SIG-M5 treated with dmso at 0.1 percent for 504 hours (cell line): ENCODE measurements at regions not wholly inside any gene's neighbourhood (a gene's known extent, or its start where the extent isn't known, plus 50 kb on each side); places are given as distances from the start of the nearest gene placed in this dataset.
"Not testable (repeated sequence)": the region's sequence is repeated elsewhere in the genome, so short reads cannot be mapped to it uniquely, and the experiment has no call there.

Source experiments
- DNase-seq: peaks from one replicate; lab custom pipeline; 2025; ENCODE audit not compliant: unreplicated experiment; lab: John Stamatoyannopoulos, UW

DNA sequence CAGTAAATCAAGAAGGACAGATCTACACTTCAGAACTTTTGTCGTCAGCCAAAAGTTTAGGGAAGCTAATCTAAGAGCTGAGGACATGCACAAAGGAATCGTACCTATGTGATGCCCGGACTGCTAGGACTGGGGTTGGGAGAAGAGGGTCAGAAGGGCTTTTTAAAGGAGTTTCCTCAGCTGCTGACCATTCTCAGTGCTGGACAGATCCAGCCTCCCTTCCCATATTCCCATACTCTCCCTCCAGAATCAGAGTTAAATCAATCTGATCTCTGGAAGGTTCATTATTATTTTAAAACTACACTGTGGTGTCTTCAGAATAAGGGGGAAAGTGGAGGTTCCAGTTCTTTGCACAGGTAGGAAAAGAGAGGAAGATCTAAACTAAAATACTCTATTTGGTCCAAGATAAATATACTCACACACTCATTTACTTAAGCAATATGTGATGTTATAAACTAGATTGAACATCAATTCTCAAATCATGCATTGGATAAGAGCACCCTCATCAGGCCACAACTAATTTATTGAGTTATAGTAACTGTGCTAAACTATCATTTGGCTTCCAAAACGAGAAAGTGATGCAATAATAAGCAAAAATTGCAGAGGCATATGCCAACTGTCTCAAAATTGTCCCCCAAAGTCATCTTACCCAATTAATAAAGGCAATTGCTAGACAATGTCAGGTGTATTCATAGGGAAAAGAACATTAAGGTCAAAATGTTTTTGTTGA, 124.7 kb downstream of the HNRNPD start:
- no peak for DNase-seq

DNA sequence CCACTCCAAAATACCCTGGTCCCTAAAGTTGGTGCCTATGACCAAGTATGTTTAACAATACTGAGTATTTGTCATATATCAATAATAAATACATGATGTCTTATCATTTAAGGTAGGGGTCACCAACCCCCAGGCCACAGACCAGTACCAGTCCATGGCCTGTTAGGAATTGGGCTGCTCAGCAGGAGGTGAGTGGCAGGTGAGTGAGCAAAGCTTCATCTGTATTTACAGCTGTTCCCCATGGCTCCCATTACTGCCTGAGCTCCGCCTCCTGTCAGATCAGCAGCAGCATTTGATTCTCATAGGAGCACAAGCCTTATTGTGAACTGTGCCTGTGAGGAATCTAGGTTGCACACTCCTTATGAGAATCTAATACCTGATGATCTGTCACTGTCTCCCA, 126.2 kb downstream of the HNRNPD start:
- DNase-seq, result no peak

DNA sequence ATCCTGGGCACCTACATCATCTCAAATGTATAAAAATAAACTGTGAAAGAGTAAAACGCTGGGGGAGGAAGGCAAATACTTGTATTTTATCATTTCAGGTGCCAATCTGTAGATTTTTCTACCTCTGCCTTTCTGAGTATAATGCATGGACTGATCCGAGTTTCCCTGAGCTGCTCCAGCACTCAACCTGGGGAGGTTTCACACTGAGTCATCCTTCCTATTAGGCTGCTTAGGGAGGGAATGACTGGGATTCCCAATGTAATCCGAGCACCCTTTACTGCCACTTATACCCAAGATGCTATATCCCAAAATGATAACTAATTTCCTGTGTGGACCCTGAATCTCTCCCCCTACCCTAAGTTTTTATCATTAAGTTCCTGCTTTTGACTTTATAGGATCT, 126.6 kb downstream of the HNRNPD start:
- DNase-seq, result no peak

DNA sequence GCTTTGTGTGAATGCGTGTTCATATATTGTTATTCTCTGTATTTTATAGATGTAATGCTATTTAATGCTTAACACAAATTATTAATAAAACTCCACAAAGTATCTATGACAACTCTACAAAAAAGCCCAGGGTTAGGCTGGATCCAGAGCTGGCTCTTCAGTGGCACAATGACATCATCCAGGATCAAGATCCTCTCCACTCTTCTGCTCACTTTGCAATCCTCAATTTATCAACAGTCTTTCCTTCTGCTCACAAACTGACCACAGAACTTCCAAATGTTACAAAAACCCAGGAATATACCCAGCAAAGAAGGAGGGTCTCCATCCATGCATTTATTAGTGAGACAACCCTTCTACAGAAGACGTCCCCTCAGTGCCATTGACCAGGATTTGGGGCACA, 132.3 kb downstream of the HNRNPD start:
- no peak for DNase-seq

DNA sequence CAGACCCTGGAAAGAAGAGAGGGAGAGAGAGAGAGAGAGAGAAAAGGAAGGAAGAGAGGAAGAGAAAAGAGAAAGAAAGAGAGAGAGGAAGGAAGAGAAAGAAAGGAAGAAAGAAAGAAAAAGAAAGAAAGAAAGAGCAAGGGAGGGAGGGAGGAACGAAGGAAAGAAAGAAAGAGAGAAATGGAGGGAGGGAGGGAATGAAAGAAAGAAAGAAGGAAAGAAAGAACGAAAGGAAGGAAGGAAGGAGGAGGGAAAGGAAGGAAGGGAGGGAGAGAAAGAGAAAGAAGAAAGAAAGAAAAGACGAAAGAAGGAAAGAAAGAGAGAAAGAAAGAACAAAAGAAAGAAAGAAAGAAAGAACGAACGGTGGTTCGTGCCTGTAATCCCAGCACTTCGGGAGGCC, 133.4 kb downstream of the HNRNPD start:
- DNase-seq, result no peak

DNA sequence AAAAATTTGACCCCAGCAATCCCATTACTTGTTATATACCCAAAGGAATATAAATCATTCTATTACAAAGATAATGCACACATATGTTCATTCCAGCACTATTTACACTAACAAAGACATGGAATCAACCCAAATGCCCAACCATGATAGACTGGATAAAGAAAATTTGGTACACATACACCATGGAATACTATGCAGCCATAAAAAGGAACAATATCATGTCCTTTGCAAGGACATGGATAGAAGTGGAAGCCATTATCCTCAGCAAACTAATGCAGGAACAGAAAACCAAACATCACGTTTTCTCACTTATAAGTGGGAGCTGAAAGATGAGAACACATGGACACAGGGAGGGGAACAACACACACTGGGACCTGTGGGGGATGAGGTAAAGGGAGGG, 136.6 kb downstream of the HNRNPD start:
- DNase-seq, result not testable (repeated sequence)

DNA sequence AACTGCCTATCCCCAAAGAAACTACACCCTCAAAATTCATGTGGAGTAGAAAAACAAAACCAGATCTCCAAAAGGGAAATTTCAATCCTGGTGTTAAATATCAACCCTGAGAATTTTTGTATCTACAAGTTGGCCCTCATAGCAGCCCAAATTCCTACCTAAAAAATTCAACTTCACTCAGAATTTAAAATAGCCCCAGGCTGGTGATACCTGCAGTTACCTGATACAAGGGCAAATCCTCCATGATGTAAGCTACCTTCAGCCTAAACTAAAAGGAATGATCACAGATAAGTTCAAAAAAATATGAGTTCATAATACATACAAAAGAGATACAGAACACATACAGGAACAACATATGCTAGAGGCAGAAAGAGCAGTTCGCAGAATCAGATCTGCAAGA, 138.4 kb downstream of the HNRNPD start:
- DNase-seq, result no peak

DNA sequence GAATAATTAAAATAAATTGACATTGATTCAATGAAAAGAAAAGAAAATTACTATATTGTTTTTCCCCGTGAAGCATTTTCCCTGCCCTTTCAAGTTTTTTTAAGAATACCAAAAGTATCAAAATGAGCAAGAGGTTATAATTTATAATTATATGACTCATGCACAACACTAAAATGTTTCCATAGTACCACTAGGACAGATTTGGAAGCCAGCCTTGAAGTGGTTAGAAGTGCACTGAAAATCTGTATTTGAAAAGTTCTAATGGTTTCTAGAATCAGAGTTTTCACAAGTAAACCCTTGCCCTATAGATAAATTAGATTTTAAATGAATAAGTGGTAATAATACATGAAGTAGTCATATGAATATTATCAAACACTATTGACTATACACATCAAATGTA, 140.9 kb downstream of the HNRNPD start:
- no peak for DNase-seq

DNA sequence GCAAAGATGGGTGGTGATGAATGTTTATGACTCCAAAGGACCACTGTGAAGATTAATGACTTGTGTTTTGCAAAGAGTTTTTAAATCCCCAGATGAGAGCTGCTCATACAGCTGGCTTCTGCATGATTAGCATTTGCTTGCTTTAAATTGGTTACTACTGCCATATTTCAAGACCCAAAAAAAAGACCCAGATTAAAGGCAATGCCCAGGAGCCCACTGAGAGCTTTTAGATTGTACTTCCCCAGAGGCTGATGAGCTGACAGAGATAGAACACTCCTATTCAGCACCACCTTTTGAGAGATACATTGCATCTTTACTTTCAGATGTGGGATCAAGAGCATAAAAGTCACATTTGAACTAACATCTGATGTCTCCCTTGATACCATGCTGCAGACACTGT, 142.0 kb downstream of the HNRNPD start:
- DNase-seq, result no peak

DNA sequence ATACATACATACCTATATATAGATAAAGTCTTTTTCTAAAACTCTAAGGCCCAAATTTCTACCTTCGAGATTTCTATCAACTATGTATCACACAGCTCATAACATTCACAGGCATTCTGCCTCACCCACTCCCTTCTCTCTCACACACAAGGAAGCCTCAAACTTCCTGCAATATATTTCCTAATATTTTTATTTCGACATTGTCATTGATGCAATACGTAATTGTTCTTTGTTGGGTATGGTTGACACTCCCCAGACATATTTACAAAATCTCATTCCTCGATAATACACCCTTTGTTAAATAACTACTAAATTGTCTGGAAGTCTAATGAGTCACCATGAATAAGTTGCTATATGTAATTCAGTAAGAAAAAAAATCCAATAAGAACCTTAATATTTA, 143.5 kb downstream of the HNRNPD start:
- DNase-seq, result no peak

DNA sequence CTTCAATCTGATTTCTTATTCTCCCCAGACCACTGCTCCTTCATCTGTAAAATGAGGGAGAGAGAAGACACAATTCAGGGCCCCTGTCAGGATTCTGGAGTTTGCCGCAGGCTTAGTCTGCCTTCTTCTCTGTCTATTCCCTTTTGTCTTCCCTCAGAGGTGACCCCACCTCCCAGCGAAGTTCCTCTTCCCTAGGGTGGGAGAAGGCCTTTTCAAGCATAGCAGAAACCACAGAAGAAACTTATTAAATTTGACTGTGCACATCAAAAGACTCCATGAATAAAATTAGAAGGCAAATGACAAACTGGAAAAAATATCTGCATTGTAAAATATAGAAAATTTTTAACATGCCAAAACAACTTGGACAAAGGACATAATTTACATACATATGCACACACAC, 148.8 kb downstream of the HNRNPD start:
- DNase-seq, result no peak

DNA sequence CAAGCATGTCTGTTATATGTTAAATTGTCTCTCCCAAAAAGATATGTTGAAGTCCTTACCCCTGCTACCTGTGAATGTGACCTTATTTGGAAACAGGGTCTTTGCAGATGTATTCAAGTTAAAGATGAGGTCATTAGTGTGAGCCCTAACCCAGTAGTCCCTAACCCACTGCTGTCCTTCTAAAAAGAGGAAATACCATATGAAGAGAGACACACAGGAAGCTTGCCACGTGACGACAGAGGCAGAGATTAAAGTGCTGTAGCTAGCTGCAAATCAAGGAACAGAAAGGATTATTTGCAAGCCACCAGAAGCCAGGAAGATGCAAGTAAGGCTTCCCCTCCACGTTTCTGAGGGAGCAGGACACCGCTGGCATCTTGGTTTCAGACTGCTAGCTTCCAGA, 150.1 kb downstream of the HNRNPD start:
- peak; percentile 75 for DNase-seq

DNA sequence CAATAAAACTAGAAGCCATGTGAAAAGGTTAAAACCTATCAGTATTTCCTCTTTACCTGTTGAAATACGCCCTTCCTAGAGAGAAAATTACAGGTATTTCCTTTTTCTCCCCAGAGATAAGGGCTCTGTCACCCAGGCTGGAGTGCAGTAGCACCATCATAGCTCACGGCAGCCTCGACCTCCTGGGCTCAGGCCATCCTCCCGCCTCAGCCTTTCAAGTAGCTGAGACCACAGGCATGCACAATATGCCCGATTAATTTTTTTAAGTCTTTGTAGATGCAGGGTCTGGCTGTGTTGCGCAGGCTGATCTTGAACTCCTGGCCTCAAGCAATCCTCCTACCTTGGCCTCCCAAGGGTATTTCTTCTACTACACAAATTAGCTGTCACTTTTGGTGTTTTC, 154.4 kb downstream of the HNRNPD start:
- DNase-seq, result no peak

DNA sequence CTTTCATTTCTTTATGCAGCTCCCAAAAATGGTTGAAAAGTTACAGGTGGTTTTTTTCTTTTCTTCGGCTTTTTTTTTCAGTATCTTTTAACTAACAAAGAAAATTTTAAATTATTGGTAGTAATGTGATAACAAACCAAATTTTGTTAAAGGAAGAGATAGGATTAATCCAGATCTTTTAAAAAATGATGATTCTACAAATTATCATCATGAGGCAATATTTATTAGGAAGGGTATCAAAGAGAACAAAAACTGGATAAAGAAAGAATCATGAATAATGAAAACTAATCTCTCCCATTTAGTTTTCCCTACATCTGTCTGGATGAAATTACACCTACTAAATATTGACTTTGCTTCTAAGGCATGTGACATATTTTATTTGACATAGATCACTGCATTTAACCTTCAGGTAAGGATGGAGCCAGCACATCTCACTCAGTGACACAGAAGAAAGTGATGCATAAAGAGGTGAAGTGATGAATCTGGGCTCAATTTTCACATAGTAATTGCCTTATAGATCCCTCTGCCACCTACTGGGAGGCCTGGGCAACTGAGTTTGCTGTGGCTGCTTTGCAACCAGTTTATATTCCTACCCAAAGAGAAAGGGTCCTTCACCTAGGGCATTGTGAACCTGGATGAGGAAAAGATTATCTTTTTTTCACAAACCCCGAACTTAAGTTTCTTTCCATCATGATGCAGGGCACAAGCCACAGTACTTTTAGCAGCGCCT, 155.6 kb downstream of the HNRNPD start:
- DNase-seq, result peak; percentile 1

DNA sequence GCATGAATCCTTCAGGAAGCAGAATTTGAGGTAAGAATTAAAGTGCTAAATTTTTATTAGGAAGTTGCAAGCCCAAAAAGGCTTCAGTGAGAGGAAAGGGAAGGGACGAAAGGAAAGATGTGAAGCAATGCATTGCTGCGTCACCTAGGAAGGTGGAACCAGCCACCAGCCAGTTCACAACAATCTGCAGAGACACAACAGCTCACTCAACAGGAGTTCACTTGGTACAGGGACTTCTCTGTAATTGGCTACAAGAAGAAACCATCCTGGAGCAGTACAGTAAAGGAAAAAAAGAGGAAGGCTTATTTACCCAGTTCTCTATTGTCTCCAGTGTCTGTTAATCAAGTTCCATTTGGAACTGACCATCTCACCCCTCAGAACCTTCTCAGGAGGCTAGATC, 157.6 kb downstream of the HNRNPD start:
- DNase-seq, result no peak

DNA sequence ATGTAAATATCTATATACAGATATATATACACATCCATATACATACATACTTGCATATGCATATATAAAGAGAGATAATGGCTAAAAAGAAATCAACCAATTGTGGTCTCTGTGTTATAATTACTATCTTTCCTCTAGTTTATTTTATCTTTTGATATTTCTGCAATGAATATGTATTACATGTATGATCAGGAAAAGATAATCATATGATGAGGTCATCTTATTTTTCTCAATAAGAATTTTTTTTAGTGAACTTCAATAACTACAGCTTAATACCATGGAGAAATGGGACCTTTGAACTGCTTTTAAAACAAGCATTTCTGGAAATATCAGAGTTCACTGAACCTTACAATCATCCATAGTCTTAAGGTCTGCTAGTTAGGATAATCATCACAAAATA, 158.0 kb downstream of the HNRNPD start:
- DNase-seq, result no peak

DNA sequence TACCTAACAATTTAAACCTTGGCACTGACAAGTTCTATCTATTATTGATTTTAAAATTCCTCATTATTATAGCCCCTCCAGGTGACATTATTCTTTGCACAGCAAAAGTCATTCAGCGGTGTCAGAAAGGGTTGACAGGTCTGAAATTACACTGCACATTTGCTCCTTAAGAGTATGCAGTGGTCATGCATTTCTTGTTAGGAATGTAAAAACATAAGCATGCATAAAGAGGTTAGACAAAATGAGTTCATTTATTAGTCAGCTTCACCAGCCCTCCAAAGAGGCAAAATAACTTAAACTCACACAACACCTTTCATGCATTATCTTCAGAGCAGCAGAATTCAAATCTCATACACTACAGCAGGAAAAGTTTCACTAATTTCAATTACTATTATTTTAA, 158.8 kb downstream of the HNRNPD start:
- DNase-seq, result no peak

DNA sequence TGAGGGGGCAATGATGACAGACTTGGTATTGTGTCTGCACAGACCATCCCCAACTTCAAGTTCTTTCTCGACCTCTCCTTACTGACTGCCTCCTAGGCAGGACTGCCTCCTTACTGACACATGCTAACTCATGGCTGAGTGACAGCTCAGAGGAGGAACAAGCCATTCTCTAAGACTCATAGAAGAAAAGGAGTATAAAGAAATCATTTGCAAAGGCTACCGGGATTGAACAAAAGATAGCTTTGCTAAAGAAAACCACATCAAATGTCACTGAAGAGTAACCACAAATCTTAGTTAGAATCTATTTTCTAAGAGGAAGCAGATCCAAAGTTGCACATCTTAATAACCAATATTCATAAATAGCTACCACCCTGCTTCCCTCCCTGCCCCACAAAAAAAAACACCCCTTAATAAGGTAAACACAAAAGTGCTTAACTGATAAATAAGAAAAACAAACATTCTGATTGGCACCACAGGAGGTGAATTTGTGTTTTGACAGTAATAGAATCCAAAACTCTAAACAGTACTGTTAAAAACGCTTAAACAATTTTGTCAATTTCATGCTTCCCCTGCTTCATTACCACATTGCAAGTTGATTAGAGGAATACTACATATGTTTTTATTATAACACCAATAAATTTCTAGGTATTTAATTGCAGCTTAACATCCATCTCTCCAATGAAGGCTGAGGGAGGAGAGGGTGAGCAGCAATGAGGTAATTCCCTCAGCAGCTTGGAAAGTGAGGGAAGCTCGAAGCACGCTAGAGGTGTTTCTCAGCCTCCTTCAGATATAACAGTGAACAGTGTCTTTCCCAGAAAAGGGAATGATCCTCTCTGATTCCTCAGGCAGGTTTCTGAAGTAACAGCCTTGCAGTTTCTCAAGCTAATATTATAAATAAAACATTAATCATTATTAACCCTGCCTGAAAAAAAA, 160.0 kb downstream of the HNRNPD start:
- no peak for DNase-seq

DNA sequence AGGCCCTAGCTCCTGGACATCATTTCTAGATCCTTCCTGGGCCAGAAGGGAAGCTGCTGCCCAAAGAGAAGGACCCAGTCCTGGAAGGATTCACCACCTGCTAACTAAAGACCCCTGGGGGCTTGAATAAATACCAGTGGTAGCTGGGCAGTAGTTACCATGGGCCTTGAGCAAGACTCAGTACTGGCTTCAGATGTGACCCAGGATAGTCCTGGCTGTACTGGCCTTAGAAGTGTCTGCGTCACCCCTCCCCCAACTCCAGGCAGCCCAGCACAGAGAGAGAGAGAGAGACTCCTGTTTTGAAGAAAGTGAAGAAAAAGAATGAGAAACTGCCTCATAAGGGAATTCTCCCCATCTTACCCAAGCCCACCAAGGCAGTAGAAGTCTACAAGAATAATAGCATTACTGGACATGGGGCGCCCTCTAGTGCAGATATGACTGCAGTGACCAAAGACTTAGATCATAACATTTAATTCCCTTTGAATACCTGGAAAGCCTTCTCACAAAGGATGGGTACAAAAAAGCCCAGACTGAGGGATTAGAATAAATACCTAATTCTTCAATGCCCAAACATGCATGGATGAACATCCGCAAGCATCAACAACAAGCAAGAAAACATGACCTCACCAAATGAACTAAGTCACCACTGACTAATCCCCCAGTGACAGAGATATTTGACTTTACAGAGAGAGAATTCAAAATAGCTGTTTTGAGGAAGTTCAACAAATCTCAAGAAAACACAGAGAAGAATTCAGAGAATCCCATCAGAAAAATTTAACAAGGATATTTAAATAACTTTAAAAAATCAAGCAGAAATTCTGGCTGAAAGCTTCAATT, 171.8 kb downstream of the HNRNPD start:
- DNase-seq, result peak; percentile 50

DNA sequence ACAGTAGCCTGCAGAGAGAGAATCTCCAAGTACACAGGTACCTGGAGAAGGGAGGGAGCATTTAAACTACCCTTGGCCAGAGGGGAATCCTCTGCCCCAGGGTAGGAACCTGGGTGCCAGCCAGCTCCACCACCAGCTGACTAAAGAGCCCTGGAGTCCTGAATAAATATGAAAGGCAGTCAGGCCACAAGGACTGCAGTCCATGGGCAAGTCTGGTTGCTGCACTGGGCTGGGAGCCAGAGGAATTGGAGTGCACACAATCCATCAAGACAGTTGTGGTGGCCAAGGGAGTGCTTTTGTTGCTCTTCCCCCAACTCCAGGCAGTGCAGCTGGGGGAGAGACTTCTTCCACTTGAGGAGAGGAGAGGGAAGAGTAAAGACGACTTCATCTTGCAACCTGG, 172.5 kb downstream of the HNRNPD start:
- DNase-seq, result no peak

DNA sequence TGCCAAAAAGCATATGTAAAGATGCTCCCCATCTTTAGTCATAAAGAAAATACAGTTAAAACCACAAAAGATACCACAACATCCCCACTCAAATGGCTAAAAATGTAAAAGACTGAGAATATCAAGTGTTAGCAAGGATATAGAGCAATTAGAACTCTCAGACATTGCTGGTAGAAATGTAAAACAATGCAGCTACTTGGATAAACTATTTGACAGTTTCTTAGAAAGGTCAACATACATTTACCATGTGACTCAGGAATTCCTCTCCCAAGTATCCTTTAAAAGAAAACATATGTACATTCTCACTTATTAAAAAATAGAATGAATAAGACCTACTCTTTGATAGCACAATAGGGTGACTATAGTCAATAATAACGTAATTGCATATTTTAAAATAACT, 173.7 kb downstream of the HNRNPD start:
- DNase-seq, result no peak
